Mucosa of rectum (tissue), 2 donors: ENCODE measurements at regions not wholly inside any gene's neighbourhood (a gene's known extent, or its start where the extent isn't known, plus 50 kb on each side); places are given as distances from the start of the nearest gene placed in this dataset.

Experiments used
- H3K27ac ChIP-seq, 2 donors: one replicate each; pipeline ENCODE4 v1.7.0; 2013; ENCODE audit warnings: inconsistent platforms in 2 of 2, low read depth in 2 of 2, low read length in 2 of 2
- H3K27me3 ChIP-seq, 2 donors: one replicate each; pipeline ENCODE4 v1.7.0; 2013; ENCODE audit warnings: low read length in 2 of 2; ENCODE audit not compliant: control insufficient read depth in 2 of 2, insufficient read depth in 2 of 2
- H3K36me3 ChIP-seq, 2 donors: one replicate each; pipeline ENCODE4 v1.7.0; 2013; ENCODE audit warnings: low read length in 2 of 2; ENCODE audit not compliant: control insufficient read depth in 2 of 2, insufficient read depth in 2 of 2
- H3K4me1 ChIP-seq, 2 donors: one replicate each; pipeline ENCODE4 v1.7.0; 2013; ENCODE audit warnings: low read length in 2 of 2, mild to moderate bottlenecking in 1 of 2; ENCODE audit not compliant: control insufficient read depth in 2 of 2, insufficient read depth in 2 of 2
- H3K4me3 ChIP-seq, 2 donors: one replicate each; pipeline ENCODE4 v1.7.0; 2013; ENCODE audit warnings: low read length in 2 of 2
- H3K9ac ChIP-seq, 2 donors: one replicate each; pipeline ENCODE4 v1.7.0; 2013; ENCODE audit warnings: low read length in 2 of 2, low read depth in 1 of 2, mild to moderate bottlenecking in 1 of 2
- H3K9me3 ChIP-seq, 2 donors: one replicate each; pipeline ENCODE4 v1.7.0; 2013; ENCODE audit warnings: low read length in 2 of 2; ENCODE audit not compliant: control insufficient read depth in 2 of 2
- donor health status: healthy.
- donor health status: Normal muscosa, but diverticular disease.

DNA sequence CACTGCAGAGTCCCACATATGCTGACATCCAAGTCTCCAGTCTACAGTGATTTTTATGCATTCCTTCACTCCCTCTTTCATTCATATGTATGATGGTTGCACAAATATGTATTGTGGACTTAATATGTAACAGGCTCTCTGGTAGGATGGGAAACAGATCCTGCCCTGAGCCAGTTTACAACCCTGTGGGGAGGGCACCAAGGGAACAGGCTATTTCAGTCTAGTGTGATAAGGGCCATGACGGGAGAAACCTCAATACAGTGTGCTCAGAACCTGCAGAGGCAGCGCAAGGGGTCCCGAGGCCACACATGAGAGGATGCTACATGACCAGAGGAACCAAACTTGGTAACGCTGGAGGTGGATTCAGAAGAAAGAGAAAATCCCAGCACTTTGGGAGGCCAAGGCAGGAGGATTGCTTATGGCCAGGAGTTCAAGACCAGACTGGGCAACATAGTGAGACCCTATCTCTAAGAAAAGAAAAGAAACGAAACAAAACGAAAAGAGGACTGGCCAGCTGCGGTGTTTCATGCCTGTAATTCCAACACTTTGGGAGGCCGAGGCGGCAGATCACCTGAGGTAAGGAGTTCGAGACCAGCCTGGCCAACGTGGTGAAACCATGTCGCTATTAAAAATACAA is 249.8 kb upstream of the JARID2 start:
- no peaks in the 10 kb centered on the region for H3K4me1 ChIP-seq
- no peaks in the 10 kb centered on the region for H3K9me3 ChIP-seq
- H3K36me3 ChIP-seq: no peaks in the 10 kb centered on the region
- no peaks in the 10 kb centered on the region for H3K27me3 ChIP-seq
- H3K27ac ChIP-seq: no peak overlapping the region
- no peak overlapping the region for H3K4me3 ChIP-seq
- no peak overlapping the region for H3K9ac ChIP-seq

- H3K27me3 ChIP-seq: no peaks in the 10 kb centered on the region
- H3K9me3 ChIP-seq: no peaks in the 10 kb centered on the region
- H3K9ac ChIP-seq: no peak overlapping the region
- no peaks in the 10 kb centered on the region for H3K36me3 ChIP-seq
- no peak overlapping the region for H3K4me3 ChIP-seq
- H3K4me1 ChIP-seq: no peaks in the 10 kb centered on the region
- H3K27ac ChIP-seq: no peak overlapping the region
Observed at GRCh38 chr6:14996892-14997291, 249.0 kb upstream of the JARID2 start.

- no peaks in the 10 kb centered on the region for H3K27me3 ChIP-seq
- no peak overlapping the region for H3K9ac ChIP-seq
- H3K36me3 ChIP-seq: no peaks in the 10 kb centered on the region
- no peaks in the 10 kb centered on the region for H3K4me1 ChIP-seq
- no peak overlapping the region for H3K4me3 ChIP-seq
- no peak overlapping the region for H3K27ac ChIP-seq
- H3K9me3 ChIP-seq: no peaks in the 10 kb centered on the region
Observed at GRCh38 chr6:14997507-14997906, 248.4 kb upstream of the JARID2 start.

DNA sequence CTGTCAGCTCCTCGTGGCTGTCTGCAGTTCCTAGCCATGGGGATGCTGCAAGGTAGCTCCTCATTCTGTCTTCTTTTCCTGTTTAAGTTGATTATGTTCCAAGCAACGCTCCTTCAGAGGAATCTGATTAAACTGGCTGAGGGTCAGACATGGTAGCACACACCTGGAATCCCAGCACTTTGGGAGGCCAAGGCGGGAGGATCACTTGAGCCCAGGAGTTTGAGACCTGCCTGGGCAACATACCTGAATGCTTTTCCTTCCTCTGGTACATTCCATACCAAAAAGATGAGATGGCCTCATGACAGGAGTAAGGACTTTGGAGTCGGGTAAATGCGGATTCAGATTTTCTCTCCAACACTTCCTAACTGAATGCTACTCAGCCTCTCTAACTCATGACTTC is 246.8 kb upstream of the JARID2 start:
- no peaks in the 10 kb centered on the region for H3K36me3 ChIP-seq
- H3K9ac ChIP-seq: no peak overlapping the region
- H3K27me3 ChIP-seq: no peaks in the 10 kb centered on the region
- H3K4me3 ChIP-seq: no peak overlapping the region
- no peaks in the 10 kb centered on the region for H3K9me3 ChIP-seq
- no peak overlapping the region for H3K27ac ChIP-seq
- no peaks in the 10 kb centered on the region for H3K4me1 ChIP-seq

GRCh38 chr6:15001326-15001910 is 244.5 kb upstream of the JARID2 start:
- Histone ChIP-seq H3K4me1 (no peaks in the 10 kb centered on the region), H3K4me3 (no peak overlapping the region), H3K36me3 (no peaks in the 10 kb centered on the region), H3K9me3 (no peaks in the 10 kb centered on the region), H3K27ac (no peak overlapping the region), H3K9ac (no peak overlapping the region), H3K27me3 (no peaks in the 10 kb centered on the region)

DNA sequence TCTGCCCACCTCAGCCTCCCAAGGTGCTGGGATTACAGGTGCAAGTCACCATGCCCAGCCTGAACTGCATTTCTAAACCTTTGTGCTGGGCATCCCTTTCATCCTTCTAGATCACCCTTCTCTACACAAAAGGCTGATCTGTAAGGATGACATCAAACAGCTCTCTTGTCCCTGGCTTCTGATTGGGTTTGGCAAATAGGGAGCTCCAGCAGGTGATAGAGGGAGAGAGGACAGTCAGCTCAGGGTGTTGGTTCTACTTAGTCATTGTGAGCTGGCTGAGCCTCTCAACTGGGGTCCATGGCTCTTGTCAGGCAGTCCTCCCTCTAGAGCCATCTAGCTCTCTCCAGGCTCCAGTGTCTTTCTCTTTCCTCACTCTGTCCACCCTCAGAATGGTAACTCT is 237.6 kb upstream of the JARID2 start:
- Histone ChIP-seq H3K27ac (no peak overlapping the region), H3K9me3 (no peaks in the 10 kb centered on the region), H3K4me3 (no peak overlapping the region), H3K4me1 (no peaks in the 10 kb centered on the region), H3K9ac (no peak overlapping the region), H3K36me3 (no peaks in the 10 kb centered on the region), H3K27me3 (no peaks in the 10 kb centered on the region)

DNA sequence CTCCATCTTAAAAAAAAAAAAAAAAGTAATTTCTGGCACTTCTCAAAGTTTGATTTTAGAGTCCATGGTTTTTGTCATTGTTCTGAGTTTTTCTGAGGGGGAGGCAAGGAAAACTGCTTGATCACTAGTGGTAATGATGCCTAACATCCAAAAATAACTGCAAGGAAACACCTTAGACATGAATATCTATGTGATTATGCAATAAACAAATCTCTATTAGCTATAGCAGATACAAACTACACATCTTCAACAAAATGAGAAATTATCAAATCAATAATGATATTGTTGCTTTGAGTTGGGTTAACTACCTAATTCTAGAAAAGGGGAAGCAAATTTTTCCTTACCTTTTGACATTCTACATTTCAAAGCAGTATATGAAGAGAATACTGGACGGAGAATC is 230.9 kb upstream of the JARID2 start:
- Histone ChIP-seq H3K4me1 (no peaks in the 10 kb centered on the region), H3K4me3 (no peak overlapping the region), H3K9ac (no peak overlapping the region), H3K27me3 (no peaks in the 10 kb centered on the region), H3K9me3 (no peaks in the 10 kb centered on the region), H3K27ac (no peak overlapping the region), H3K36me3 (no peaks in the 10 kb centered on the region)

GRCh38 chr6:15016813-15017212 is 229.1 kb upstream of the JARID2 start:
- H3K27ac ChIP-seq: no peak overlapping the region
- H3K36me3 ChIP-seq: no peaks in the 10 kb centered on the region
- no peaks in the 10 kb centered on the region for H3K27me3 ChIP-seq
- peak overlapping the region in 1 of 2 donors; percentile 7 for H3K4me3 ChIP-seq
- H3K9ac ChIP-seq: no peak overlapping the region
- no peaks in the 10 kb centered on the region for H3K9me3 ChIP-seq
- H3K4me1 ChIP-seq: no peaks in the 10 kb centered on the region

DNA sequence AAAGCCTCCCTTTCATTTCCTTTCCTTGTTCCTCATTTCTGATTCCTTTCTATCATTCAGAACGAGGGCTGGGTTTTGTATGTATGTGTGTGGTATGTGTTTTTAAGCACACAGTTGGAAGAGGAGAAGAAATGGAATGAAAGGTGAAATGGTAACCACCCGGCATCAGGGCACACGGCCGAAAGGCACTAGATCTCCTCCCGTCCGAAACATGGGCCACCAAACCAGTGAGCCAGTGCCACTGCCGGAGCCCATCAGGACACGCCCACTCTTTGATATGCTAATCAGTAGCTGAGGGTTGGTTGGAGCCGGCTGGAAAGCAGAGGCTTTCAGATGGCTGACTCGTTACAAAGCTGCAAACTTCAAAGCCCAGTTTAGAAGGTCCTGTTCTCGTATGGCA is 228.6 kb upstream of the JARID2 start:
- H3K4me1 ChIP-seq: no peaks in the 10 kb centered on the region
- no peak overlapping the region for H3K9ac ChIP-seq
- peak overlapping the region in 1 of 2 donors; percentile 7 for H3K4me3 ChIP-seq
- H3K27me3 ChIP-seq: no peaks in the 10 kb centered on the region
- no peak overlapping the region for H3K27ac ChIP-seq
- H3K36me3 ChIP-seq: no peaks in the 10 kb centered on the region
- H3K9me3 ChIP-seq: no peaks in the 10 kb centered on the region

DNA sequence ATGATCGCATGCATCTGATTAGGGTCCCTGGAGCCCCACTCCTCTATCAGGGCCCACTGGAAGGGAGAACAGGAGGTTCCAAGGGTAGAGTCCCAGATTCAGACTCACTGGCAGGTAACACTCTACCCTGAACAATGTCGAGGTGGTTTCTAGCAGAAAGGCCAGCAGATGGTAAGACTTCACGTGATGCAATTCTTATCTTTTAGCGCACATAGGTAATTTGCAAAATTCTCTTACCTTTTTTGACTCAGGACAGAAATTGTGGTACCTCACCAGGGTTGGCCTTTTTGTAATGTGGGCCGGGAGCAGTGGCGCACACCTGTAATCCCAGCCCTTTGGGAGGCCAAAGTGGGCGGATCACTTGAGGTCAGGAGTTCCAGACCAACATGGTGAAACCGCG is 228.1 kb upstream of the JARID2 start:
- Histone ChIP-seq H3K9me3 (no peaks in the 10 kb centered on the region), H3K4me3 (no peak overlapping the region), H3K4me1 (no peaks in the 10 kb centered on the region), H3K9ac (no peak overlapping the region), H3K27ac (no peak overlapping the region), H3K36me3 (no peaks in the 10 kb centered on the region), H3K27me3 (no peaks in the 10 kb centered on the region)
